ENCODE measurements at regions not wholly inside any gene's neighbourhood (a gene's known extent, or its start where the extent isn't known, plus 50 kb on each side); places are given as distances from the start of the nearest gene placed in this dataset.
"Not testable (repeated sequence)": the region's sequence is repeated elsewhere in the genome, so short reads cannot be mapped to it uniquely, and the experiment has no call there.

- H3K9me3 ChIP-seq (ENCODE audit: control insufficient read depth, insufficient read depth, low read length) = no peaks in the 10 kb centered on the region
- WGBS (ENCODE audit: insufficient coverage) = no CpG with 5 or more reads among the region's 4 CpGs
- no peaks in the 10 kb centered on the region for H3K36me3 ChIP-seq (ENCODE audit: control insufficient read depth, insufficient read depth, low read length)
Observed at GRCh38 chr12:89270548-89270947, 81.8 kb downstream of the DUSP6 start.

GRCh38 chr12:89269174-89269573, 83.1 kb downstream of the DUSP6 start:
- Histone ChIP-seq H3K4me1 (ENCODE audit: control insufficient read depth, insufficient read depth, low read length) (no peaks in the 10 kb centered on the region), H3K27me3 (ENCODE audit: control insufficient read depth, insufficient read depth, low read length) (no peaks in the 10 kb centered on the region), H3K4me3 (ENCODE audit: low read depth, low read length) (no peak overlapping the region), H3K27ac (ENCODE audit: low read depth, low read length) (no peak overlapping the region), H3K9me3 (ENCODE audit: control insufficient read depth, insufficient read depth, low read length) (no peaks in the 10 kb centered on the region), H3K36me3 (ENCODE audit: control insufficient read depth, insufficient read depth, low read length) (no peaks in the 10 kb centered on the region)
- no CpG with 5 or more reads among the region's 3 CpGs for WGBS (ENCODE audit: insufficient coverage)
- no peak for DNase-seq (ENCODE audit: low read depth in 4 of 6, low spot score in 6 of 6)

More at GRCh38 chr12:89270548-89270947, 81.8 kb downstream of the DUSP6 start:
- H3K4me1 ChIP-seq (ENCODE audit: control insufficient read depth, insufficient read depth, low read length) = no peaks in the 10 kb centered on the region
- no peak overlapping the region for H3K4me3 ChIP-seq (ENCODE audit: low read depth, low read length)
- H3K27ac ChIP-seq (ENCODE audit: low read depth, low read length) = no peak overlapping the region
- DNase-seq (ENCODE audit: low read depth in 4 of 6, low spot score in 6 of 6) = no peak
- no peaks in the 10 kb centered on the region for H3K27me3 ChIP-seq (ENCODE audit: control insufficient read depth, insufficient read depth, low read length)

GRCh38 chr12:89267404-89267803, 84.9 kb downstream of the DUSP6 start:
- Histone ChIP-seq H3K4me3 (ENCODE audit: low read depth, low read length) (no peak overlapping the region), H3K27me3 (ENCODE audit: control insufficient read depth, insufficient read depth, low read length) (no peaks in the 10 kb centered on the region), H3K4me1 (ENCODE audit: control insufficient read depth, insufficient read depth, low read length) (no peaks in the 10 kb centered on the region), H3K27ac (ENCODE audit: low read depth, low read length) (no peak overlapping the region), H3K36me3 (ENCODE audit: control insufficient read depth, insufficient read depth, low read length) (no peaks in the 10 kb centered on the region), H3K9me3 (ENCODE audit: control insufficient read depth, insufficient read depth, low read length) (no peaks in the 10 kb centered on the region)
- WGBS (ENCODE audit: insufficient coverage) = no CpG with 5 or more reads among the region's 3 CpGs
- no peak for DNase-seq (ENCODE audit: low read depth in 4 of 6, low spot score in 6 of 6)

GRCh38 chr12:89266574-89267188, 85.6 kb downstream of the DUSP6 start:
- H3K36me3 ChIP-seq (ENCODE audit: control insufficient read depth, insufficient read depth, low read length); H3K27me3 ChIP-seq (ENCODE audit: control insufficient read depth, insufficient read depth, low read length); DNase-seq (ENCODE audit: low read depth in 4 of 6, low spot score in 6 of 6); H3K27ac ChIP-seq (ENCODE audit: low read depth, low read length); H3K4me3 ChIP-seq (ENCODE audit: low read depth, low read length); H3K9me3 ChIP-seq (ENCODE audit: control insufficient read depth, insufficient read depth, low read length); H3K4me1 ChIP-seq (ENCODE audit: control insufficient read depth, insufficient read depth, low read length): not testable (repeated sequence)
- WGBS (ENCODE audit: insufficient coverage) = 100% methylated on average over 1 of the region's 16 CpGs

- Histone ChIP-seq H3K4me3 (ENCODE audit: low read depth, low read length) (no peak overlapping the region), H3K27me3 (ENCODE audit: control insufficient read depth, insufficient read depth, low read length) (no peaks in the 10 kb centered on the region), H3K9me3 (ENCODE audit: control insufficient read depth, insufficient read depth, low read length) (no peaks in the 10 kb centered on the region), H3K36me3 (ENCODE audit: control insufficient read depth, insufficient read depth, low read length) (no peaks in the 10 kb centered on the region), H3K4me1 (ENCODE audit: control insufficient read depth, insufficient read depth, low read length) (no peaks in the 10 kb centered on the region), H3K27ac (ENCODE audit: low read depth, low read length) (no peak overlapping the region)
- DNase-seq (ENCODE audit: low read depth in 4 of 6, low spot score in 6 of 6) = no peak
Observed at GRCh38 chr12:89264837-89265236, 87.5 kb downstream of the DUSP6 start.

- H3K9me3 ChIP-seq (ENCODE audit: control insufficient read depth, insufficient read depth, low read length) = no peaks in the 10 kb centered on the region
- H3K27me3 ChIP-seq (ENCODE audit: control insufficient read depth, insufficient read depth, low read length) = no peaks in the 10 kb centered on the region
- no peak overlapping the region for H3K4me3 ChIP-seq (ENCODE audit: low read depth, low read length)
- DNase-seq (ENCODE audit: low read depth in 4 of 6, low spot score in 6 of 6) = no peak
- H3K27ac ChIP-seq (ENCODE audit: low read depth, low read length) = no peak overlapping the region
- 60% methylated on average over 1 of the region's 4 CpGs for WGBS (ENCODE audit: insufficient coverage)
- H3K4me1 ChIP-seq (ENCODE audit: control insufficient read depth, insufficient read depth, low read length) = no peaks in the 10 kb centered on the region
- H3K36me3 ChIP-seq (ENCODE audit: control insufficient read depth, insufficient read depth, low read length) = no peaks in the 10 kb centered on the region
Observed at GRCh38 chr12:89263900-89264299, 88.4 kb downstream of the DUSP6 start.

GRCh38 chr12:89262855-89263552, 89.3 kb downstream of the DUSP6 start:
- Histone ChIP-seq H3K9me3 (ENCODE audit: control insufficient read depth, insufficient read depth, low read length) (no peaks in the 10 kb centered on the region), H3K27me3 (ENCODE audit: control insufficient read depth, insufficient read depth, low read length) (no peaks in the 10 kb centered on the region), H3K4me1 (ENCODE audit: control insufficient read depth, insufficient read depth, low read length) (no peaks in the 10 kb centered on the region), H3K27ac (ENCODE audit: low read depth, low read length) (no peak overlapping the region), H3K36me3 (ENCODE audit: control insufficient read depth, insufficient read depth, low read length) (no peaks in the 10 kb centered on the region), H3K4me3 (ENCODE audit: low read depth, low read length) (no peak overlapping the region)
- 100% methylated on average over 1 of the region's 2 CpGs for WGBS (ENCODE audit: insufficient coverage)
- DNase-seq (ENCODE audit: low read depth in 4 of 6, low spot score in 6 of 6) = no peak

GRCh38 chr12:89261982-89262381, 90.3 kb downstream of the DUSP6 start:
- DNase-seq (ENCODE audit: low read depth in 4 of 6, low spot score in 6 of 6) = no peak
- no peak overlapping the region for H3K4me3 ChIP-seq (ENCODE audit: low read depth, low read length)
- no peaks in the 10 kb centered on the region for H3K4me1 ChIP-seq (ENCODE audit: control insufficient read depth, insufficient read depth, low read length)
- no peaks in the 10 kb centered on the region for H3K9me3 ChIP-seq (ENCODE audit: control insufficient read depth, insufficient read depth, low read length)
- WGBS (ENCODE audit: insufficient coverage) = 57% methylated on average over 1 of the region's 4 CpGs
- no peak overlapping the region for H3K27ac ChIP-seq (ENCODE audit: low read depth, low read length)
- no peaks in the 10 kb centered on the region for H3K36me3 ChIP-seq (ENCODE audit: control insufficient read depth, insufficient read depth, low read length)
- H3K27me3 ChIP-seq (ENCODE audit: control insufficient read depth, insufficient read depth, low read length) = no peaks in the 10 kb centered on the region

- Histone ChIP-seq H3K9me3 (ENCODE audit: control insufficient read depth, insufficient read depth, low read length) (no peaks in the 10 kb centered on the region), H3K4me1 (ENCODE audit: control insufficient read depth, insufficient read depth, low read length) (no peaks in the 10 kb centered on the region), H3K27ac (ENCODE audit: low read depth, low read length) (no peak overlapping the region), H3K36me3 (ENCODE audit: control insufficient read depth, insufficient read depth, low read length) (no peaks in the 10 kb centered on the region), H3K4me3 (ENCODE audit: low read depth, low read length) (no peak overlapping the region), H3K27me3 (ENCODE audit: control insufficient read depth, insufficient read depth, low read length) (no peaks in the 10 kb centered on the region)
- no peak for DNase-seq (ENCODE audit: low read depth in 4 of 6, low spot score in 6 of 6)
Observed at GRCh38 chr12:89260841-89261637, 91.3 kb downstream of the DUSP6 start.

GRCh38 chr12:89259821-89260220, 92.5 kb downstream of the DUSP6 start:
- no CpG with 5 or more reads among the region's 3 CpGs for WGBS (ENCODE audit: insufficient coverage)
- Histone ChIP-seq H3K36me3 (ENCODE audit: control insufficient read depth, insufficient read depth, low read length) (no peaks in the 10 kb centered on the region), H3K9me3 (ENCODE audit: control insufficient read depth, insufficient read depth, low read length) (no peaks in the 10 kb centered on the region), H3K27ac (ENCODE audit: low read depth, low read length) (no peak overlapping the region), H3K4me1 (ENCODE audit: control insufficient read depth, insufficient read depth, low read length) (no peaks in the 10 kb centered on the region), H3K27me3 (ENCODE audit: control insufficient read depth, insufficient read depth, low read length) (no peaks in the 10 kb centered on the region), H3K4me3 (ENCODE audit: low read depth, low read length) (no peak overlapping the region)
- no peak for DNase-seq (ENCODE audit: low read depth in 4 of 6, low spot score in 6 of 6)
